Small intestine (tissue), 7 donors: ENCODE measurements at regions not wholly inside any gene's neighbourhood (a gene's known extent, or its start where the extent isn't known, plus 50 kb on each side); places are given as distances from the start of the nearest gene placed in this dataset.
"Not testable (repeated sequence)": the region's sequence is repeated elsewhere in the genome, so short reads cannot be mapped to it uniquely, and the experiment has no call there.

Experiments used
- DNase-seq, 2 donors: peaks; one replicate each; pipeline versions ENCODE4 v3.0.0 to v3.0.0-alpha.2; 2013
- FAIRE-seq: peaks from 2 replicates; lab custom pipeline; 2012; peaks lifted over from hg19 to GRCh38; lab: Jason Lieb, UNC
- H3K27ac ChIP-seq, 3 donors: one replicate each; pipeline ENCODE4 v1.5.1; 2013; ENCODE audit warnings: low read length in 2 of 3, mild to moderate bottlenecking in 2 of 3, control low read depth in 1 of 3, inconsistent platforms in 1 of 3, low read depth in 1 of 3, moderate library complexity in 1 of 3
- H3K27me3 ChIP-seq, 3 donors: one replicate each; pipeline ENCODE4 v1.6.1; 2013; ENCODE audit warnings: low read length in 3 of 3, inconsistent platforms in 1 of 3; ENCODE audit not compliant: control insufficient read depth in 3 of 3, insufficient read depth in 3 of 3
- H3K36me3 ChIP-seq, 3 donors: one replicate each; pipeline ENCODE4 v1.6.1; 2013; ENCODE audit warnings: low read length in 3 of 3, inconsistent platforms in 1 of 3, low read depth in 1 of 3, mild to moderate bottlenecking in 1 of 3, moderate library complexity in 1 of 3; ENCODE audit not compliant: control insufficient read depth in 3 of 3, insufficient read depth in 2 of 3
- H3K4me1 ChIP-seq, 3 donors: one replicate each; pipeline ENCODE4 v1.6.1; 2013; ENCODE audit warnings: low read length in 2 of 3, inconsistent platforms in 1 of 3, low read depth in 1 of 3, mild to moderate bottlenecking in 1 of 3, moderate library complexity in 1 of 3; ENCODE audit not compliant: control insufficient read depth in 3 of 3, insufficient read depth in 2 of 3
- H3K4me3 ChIP-seq, 3 donors: one replicate each; pipeline ENCODE4 v1.5.1; 2013; ENCODE audit warnings: low read length in 3 of 3, control low read depth in 1 of 3, inconsistent platforms in 1 of 3, low read depth in 1 of 3, mild to moderate bottlenecking in 1 of 3, moderate library complexity in 1 of 3
- H3K9me3 ChIP-seq, 2 donors: one replicate each; pipeline ENCODE4 v1.6.1; 2013; ENCODE audit warnings: low read depth in 1 of 2, low read length in 1 of 2; ENCODE audit not compliant: control insufficient read depth in 2 of 2, insufficient read depth in 1 of 2
- WGBS, 3 donors: extraction: QIAGEN DNeasy Blood & Tissue Kit; methylation state at CpG; one replicate each; pipeline ENCODE4 v1.1.7; 2013; 5-methylcytosine and 5-hydroxymethylcytosine counted together
- donor health status: healthy with polysubstance abuse.
- donor health status: control.
- donor health status: control.
- donor health status: Bipolar disorder and iron deficiency.
- donor health status: healthy.

DNA sequence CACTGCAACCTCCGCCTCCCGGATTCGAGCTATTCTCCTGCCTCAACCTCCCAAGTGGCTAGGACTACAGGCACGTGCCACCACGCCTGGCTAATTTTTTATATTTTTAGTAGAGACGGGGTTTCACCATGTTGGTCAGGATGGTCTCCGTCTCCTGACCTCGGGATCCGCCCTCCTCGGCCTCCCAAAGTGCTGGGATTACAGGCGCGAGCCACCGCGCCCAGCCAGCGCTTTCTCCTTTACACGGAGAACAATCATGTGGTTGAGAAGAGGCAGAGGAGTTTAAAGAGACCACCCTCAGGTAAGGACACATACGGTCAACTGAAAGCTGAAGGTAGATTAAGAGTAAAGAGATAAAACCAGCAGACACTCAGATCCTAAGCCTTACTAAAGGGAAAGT, 1673.7 kb upstream of the PIK3C3 start:
- H3K27me3 ChIP-seq, FAIRE-seq, DNase-seq, H3K9me3 ChIP-seq, H3K4me1 ChIP-seq, H3K27ac ChIP-seq, H3K4me3 ChIP-seq, H3K36me3 ChIP-seq: not testable (repeated sequence)
- 88 to 93% (median 92%) methylated on average over 17 of the region's 17 CpGs for WGBS, 3 donors

DNA sequence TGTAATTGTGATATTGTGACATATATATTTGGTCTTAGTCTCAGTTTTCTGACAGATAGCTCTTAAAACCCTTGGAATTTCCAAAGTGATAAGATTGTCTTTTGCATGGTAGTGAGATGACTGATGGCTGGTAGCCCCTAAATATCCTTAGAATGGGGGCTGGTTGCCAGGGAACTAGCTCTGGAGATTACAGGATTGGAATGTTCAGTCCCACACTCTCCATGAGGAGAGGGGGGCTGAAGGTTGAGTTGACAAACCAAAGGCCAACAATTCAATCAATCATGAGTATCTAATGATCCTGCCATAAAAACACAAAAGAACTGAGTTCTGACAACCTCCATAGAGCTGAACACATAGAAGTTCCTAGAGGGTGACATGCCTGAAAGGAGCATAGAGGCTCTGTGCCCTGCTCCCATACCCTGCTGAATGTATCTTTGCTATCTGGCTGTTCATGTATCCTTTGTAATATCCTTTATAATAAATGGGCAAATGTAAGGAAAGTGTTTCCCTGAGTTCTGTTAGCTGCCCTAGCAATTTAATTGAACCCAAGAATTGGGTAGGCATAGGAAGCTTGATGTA, 1680.3 kb upstream of the PIK3C3 start:
- DNase-seq (no peak), FAIRE-seq (no peak)
- H3K9me3 ChIP-seq: peaks cover 0 to 2% of the 10 kb centered on the region in 2 donors
- no peaks in the 10 kb centered on the region for H3K27me3 ChIP-seq
- H3K4me1 ChIP-seq: no peaks in the 10 kb centered on the region
- no peak overlapping the region for H3K27ac ChIP-seq
- no peak overlapping the region for H3K4me3 ChIP-seq
- H3K36me3 ChIP-seq: no peaks in the 10 kb centered on the region

DNA sequence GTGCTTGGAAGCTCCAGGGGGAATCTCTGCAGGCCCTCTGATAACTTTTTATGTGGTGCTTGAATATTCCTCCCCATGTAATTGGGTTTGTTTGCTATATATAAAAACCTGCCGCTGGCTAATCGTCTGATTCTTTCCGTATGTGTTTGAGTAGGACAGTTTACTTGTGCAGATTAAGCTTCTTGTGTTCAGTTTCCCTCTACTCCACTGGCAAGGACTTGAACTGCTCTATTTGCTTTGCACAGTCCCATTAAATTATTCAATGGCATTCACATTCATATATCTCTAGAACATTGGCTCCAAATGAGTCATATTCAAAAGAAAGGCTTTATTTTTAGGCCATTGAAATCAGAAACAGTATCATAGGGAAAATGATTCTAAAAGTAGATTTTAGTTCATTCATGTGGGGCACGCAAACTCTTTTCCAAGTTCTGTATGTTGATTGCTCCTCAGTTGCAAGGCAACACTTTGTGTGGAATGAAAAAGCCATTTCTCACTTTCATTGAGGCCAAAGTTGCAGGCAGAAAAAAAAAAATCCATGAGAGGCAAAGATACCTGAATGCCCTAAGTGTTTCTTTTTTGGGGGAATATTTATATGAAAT, 1682.3 kb upstream of the PIK3C3 start:
- WGBS, 3 donors: 39 to 58% (median 41%) methylated on average over 4 of the region's 4 CpGs
- Histone ChIP-seq H3K9me3 (peaks cover 0 to 2% of the 10 kb centered on the region in 2 donors), H3K4me3 (no peak overlapping the region), H3K27ac (no peak overlapping the region), H3K4me1 (no peaks in the 10 kb centered on the region), H3K27me3 (no peaks in the 10 kb centered on the region), H3K36me3 (no peaks in the 10 kb centered on the region)
- FAIRE-seq (no peak), DNase-seq (no peak)

DNA sequence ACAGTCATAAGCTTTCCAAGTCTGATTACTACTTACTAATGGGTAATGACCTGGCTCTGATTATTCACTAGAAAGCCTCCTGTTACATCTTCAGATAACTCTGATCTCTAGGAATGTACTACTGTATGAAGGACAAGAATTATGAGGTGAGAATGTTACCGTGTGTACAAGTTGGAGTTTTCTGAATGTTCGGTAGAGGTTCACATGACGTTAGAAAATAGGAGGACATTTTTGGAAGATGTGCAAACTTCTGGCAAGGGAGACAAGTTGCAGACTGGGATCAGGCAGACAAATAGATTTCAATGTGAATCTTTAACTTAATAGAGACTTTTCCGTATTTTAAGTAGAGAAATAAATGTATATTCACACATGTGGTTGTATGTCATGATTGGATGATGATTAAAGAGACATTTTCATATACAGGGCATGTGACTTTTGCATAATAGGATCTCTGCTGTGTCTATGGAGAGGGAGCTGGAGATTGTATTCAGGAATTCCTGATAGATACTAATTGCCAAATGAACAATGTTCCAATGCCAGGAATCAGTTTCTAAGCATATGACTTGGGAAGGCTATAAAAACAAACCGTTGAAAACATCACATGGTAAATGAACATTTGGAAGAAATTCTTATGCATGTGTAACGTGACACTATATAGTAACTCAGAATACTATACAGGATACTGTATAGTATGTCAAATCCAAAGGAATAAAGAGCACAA, 1695.8 kb upstream of the PIK3C3 start:
- no peak for DNase-seq
- H3K36me3 ChIP-seq: no peaks in the 10 kb centered on the region
- H3K9me3 ChIP-seq: peaks cover 0 to 3% of the 10 kb centered on the region in 2 donors
- H3K4me3 ChIP-seq: no peak overlapping the region
- WGBS, 3 donors: 67 to 81% (median 74%) methylated on average over 6 of the region's 6 CpGs
- no peak overlapping the region for H3K27ac ChIP-seq
- H3K27me3 ChIP-seq: no peaks in the 10 kb centered on the region
- no peak for FAIRE-seq
- H3K4me1 ChIP-seq: no peaks in the 10 kb centered on the region

DNA sequence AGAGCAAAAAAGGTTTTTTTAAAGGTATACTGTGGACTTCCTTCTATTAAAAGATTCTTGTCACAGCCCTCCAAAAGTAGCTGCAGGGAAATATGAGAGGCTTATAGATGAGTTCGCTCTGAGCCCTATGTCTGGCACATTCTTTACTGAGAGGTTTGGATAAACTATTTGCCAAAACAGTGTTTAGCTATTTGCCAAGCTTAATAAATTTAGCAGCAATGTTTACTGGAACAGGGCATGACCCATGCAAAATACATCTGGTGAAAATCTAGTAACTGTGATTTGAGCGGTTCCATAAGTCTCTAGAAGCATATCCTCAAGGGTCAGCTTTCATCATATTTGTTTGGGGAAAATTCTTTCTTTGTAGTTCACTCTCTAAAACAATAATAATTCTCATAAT, 1696.7 kb upstream of the PIK3C3 start:
- FAIRE-seq (no peak), DNase-seq (peak in 1 of 2 donors; percentile 2)
- Histone ChIP-seq H3K4me3 (no peak overlapping the region), H3K27me3 (no peaks in the 10 kb centered on the region), H3K9me3 (peaks cover 0 to 3% of the 10 kb centered on the region in 2 donors), H3K27ac (no peak overlapping the region), H3K36me3 (no peaks in the 10 kb centered on the region), H3K4me1 (no peaks in the 10 kb centered on the region)
- 53 to 77% (median 69%) methylated on average over 2 of the region's 2 CpGs for WGBS, 3 donors

DNA sequence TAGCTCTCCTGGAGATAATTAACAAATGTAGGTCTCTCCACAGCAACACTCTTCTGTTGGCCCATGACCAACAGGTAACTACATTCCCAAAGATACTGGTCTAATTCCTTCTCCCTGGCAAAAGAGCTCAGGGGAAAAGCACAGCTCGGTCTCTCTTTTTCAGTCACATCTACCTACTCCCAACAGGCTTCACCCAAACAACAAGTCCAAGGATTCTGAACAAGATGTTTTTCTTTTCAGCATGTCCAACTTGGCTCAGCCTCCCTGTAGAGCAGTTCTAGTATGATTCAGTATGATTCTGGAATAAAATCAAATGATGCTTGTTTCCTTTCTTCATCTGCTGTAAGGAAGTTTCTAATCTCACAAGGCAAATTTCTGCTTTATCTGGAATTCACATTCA, 1704.8 kb upstream of the PIK3C3 start:
- Histone ChIP-seq H3K27ac (no peak overlapping the region), H3K4me3 (no peak overlapping the region), H3K4me1 (no peaks in the 10 kb centered on the region), H3K27me3 (no peaks in the 10 kb centered on the region), H3K36me3 (no peaks in the 10 kb centered on the region), H3K9me3 (no peaks in the 10 kb centered on the region)
- no peak for FAIRE-seq
- WGBS, 3 donors: 68 to 77% (median 70%) methylated on average over 1 of the region's 1 CpG
- DNase-seq: no peak

DNA sequence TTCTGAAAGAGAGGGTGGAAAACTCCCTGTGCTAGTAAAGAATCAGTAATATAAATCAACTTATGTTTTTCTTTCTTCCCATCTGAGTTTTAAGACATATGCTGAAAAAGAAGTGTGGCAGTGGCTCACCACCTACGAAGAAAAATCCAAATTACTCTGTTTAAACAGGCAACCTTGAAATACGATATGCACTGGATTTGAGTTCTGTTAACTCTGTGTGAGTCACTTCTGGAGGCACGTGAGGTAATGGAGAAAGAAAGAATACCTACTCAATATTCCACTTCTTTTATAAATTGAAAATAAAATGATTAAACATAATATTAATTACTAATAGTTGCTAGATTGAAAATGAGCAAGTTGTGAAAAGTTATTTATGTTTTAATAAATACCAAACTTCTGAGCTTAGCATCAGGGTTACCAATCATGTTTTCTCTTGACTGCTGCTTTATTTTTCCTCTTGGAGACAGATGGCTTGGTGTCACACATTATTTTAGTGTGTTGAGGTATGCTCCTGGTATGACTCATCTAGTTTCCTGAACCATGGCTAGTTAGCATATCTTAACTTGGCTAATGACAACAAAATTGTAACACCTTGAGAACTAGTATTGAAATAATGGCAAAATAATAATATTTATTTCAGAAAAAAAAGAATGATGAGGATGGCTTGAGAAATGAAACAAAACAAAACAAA, 1705.5 kb upstream of the PIK3C3 start:
- Histone ChIP-seq H3K4me1 (no peaks in the 10 kb centered on the region), H3K4me3 (no peak overlapping the region), H3K27me3 (no peaks in the 10 kb centered on the region), H3K9me3 (no peaks in the 10 kb centered on the region), H3K36me3 (no peaks in the 10 kb centered on the region), H3K27ac (no peak overlapping the region)
- DNase-seq (no peak), FAIRE-seq (no peak)
- WGBS, 3 donors: 52 to 71% (median 53%) methylated on average over 3 of the region's 3 CpGs

DNA sequence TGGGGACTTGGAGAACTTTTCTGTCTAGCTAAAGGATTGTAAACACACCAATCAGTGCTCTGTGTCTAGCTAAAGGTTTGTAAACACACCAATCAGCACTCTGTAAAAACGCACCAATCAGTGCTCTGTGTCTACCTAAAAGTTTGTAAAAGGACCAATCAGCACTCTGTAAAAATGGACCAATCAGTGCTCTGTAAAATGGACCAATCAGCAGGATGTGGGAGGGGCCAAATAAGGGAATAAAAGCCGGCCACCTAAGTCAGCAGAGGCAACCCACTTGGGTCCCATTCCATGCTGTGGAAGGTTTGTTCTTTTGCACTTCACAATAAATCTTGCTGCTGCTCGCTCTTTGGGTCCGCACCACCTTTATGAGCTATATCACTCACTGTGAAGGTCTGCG, 1709.4 kb upstream of the PIK3C3 start:
- not testable (repeated sequence) for H3K27ac ChIP-seq, H3K27me3 ChIP-seq, H3K36me3 ChIP-seq, DNase-seq, FAIRE-seq, H3K9me3 ChIP-seq, H3K4me3 ChIP-seq, H3K4me1 ChIP-seq
- WGBS, 3 donors: 73 to 84% (median 78%) methylated on average over 5 of the region's 5 CpGs
